Neural progenitor cell (in vitro differentiated cells): ENCODE measurements at regions not wholly inside any gene's neighbourhood (a gene's known extent, or its start where the extent isn't known, plus 50 kb on each side); places are given as distances from the start of the nearest gene placed in this dataset.

Source experiments
- CTCF ChIP-seq: fragments of 200-600 bp; sonication (generic); IDR thresholded peaks from 2 replicates; pipeline ENCODE4 v1.5.1; 2017; ENCODE audit warnings: antibody characterized with exemption, mild to moderate bottlenecking
- EZH2phosphoT487 ChIP-seq: fragments of 200-600 bp; sonication (generic); IDR thresholded peaks from 2 replicates; pipeline ENCODE4 v1.6.1; 2017; ENCODE audit warnings: antibody characterized with exemption

- TF ChIP-seq EZH2phosphoT487 (no peak), CTCF (no peak)
Measured at GRCh38 chr15:39156166-39156565, 424.7 kb upstream of the THBS1 start.
